ENCODE measurements at regions not wholly inside any gene's neighbourhood (a gene's known extent, or its start where the extent isn't known, plus 50 kb on each side); places are given as distances from the start of the nearest gene placed in this dataset.

DNA sequence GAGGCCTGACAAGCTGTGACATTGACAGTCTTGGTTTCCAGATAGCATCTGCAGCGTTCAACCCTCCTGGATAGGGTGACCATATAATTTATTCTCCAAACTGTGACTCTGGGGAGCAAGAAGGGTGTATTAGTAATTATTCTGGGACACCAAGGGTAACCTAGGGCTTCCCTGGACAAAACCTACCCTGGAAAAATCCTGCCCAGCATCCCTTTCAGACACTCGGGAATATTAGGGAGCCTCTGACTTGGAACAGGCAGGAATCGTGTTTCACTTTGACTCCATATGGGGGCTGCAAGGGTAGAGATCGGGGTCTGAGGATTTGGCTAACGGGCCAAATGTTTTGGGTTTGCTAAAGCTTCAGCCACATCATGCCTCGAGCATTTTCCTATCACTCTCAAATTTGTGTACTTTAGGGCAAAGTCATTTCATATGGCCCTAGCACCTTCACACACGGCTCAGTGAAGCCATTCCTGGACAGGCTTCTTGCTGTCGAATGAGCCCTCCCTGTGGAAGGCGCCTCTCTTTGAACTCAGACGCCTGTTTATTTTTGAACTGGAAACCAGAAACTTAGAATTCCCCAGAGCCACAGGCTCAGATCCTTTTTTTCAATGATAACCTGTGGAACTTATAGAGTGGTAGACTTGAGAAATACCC is 129.9 kb downstream of the DDX1 start:
- TF ChIP-seq, protein P1, sequence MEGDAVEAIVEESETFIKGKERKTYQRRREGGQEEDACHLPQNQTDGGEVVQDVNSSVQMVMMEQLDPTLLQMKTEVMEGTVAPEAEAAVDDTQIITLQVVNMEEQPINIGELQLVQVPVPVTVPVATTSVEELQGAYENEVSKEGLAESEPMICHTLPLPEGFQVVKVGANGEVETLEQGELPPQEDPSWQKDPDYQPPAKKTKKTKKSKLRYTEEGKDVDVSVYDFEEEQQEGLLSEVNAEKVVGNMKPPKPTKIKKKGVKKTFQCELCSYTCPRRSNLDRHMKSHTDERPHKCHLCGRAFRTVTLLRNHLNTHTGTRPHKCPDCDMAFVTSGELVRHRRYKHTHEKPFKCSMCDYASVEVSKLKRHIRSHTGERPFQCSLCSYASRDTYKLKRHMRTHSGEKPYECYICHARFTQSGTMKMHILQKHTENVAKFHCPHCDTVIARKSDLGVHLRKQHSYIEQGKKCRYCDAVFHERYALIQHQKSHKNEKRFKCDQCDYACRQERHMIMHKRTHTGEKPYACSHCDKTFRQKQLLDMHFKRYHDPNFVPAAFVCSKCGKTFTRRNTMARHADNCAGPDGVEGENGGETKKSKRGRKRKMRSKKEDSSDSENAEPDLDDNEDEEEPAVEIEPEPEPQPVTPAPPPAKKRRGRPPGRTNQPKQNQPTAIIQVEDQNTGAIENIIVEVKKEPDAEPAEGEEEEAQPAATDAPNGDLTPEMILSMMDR (IDR thresholded peaks at IDR 0.05), result no peak
- no peak for TF ChIP-seq EP300 (IDR thresholded peaks at IDR 0.05)
- TF ChIP-seq POLR2A (IDR thresholded peaks at IDR 0.05), result no peak
- no peak for TF ChIP-seq POLR2AphosphoS5 (IDR thresholded peaks at IDR 0.05)
